B cell (primary cell): ENCODE measurements at regions not wholly inside any gene's neighbourhood (a gene's known extent, or its start where the extent isn't known, plus 50 kb on each side); places are given as distances from the start of the nearest gene placed in this dataset.
"Not testable (repeated sequence)": the region's sequence is repeated elsewhere in the genome, so short reads cannot be mapped to it uniquely, and the experiment has no call there.

Experiments
- ATAC-seq: fragments of 200-7000 bp; cut with Tn5 transposase; one replicate; pipeline ENCODE4 v1.10.0; 2021; ENCODE audit warnings: low read depth, mild to moderate bottlenecking, moderate number of reproducible peaks, moderate library complexity
- CTCF ChIA-PET: fragments of 350-600 bp; sonication (Branson Sonifier 250); formaldehyde crosslinking; loops from one replicate; lab custom pipeline; 2021; ENCODE audit warnings: antibody characterized with exemption, inconsistent platforms; lab: Charles Lee
- POLR2A ChIA-PET: fragments of 350-600 bp; sonication (Branson Sonifier 250); formaldehyde crosslinking; loops from one replicate; lab custom pipeline; 2021; ENCODE audit warnings: antibody characterized with exemption; lab: Charles Lee
- DNase-seq: peaks from one replicate; pipeline ENCODE4 v3.0.0; 2013
- H2AFZ ChIP-seq: 2 replicates; pipeline ENCODE4 v1.6.1; 2012; ENCODE audit warnings: mild to moderate bottlenecking, low read depth, low read length; ENCODE audit not compliant: insufficient read depth, poor library complexity, severe bottlenecking
- H3K27ac ChIP-seq, 2 donors: 1 replicate in 1 of 2; 2 replicates in 1 of 2; pipeline ENCODE4 v1.5.1; 2012 to 2013; ENCODE audit warnings: low read length in 2 of 2, mild to moderate bottlenecking in 2 of 2, moderate library complexity in 1 of 2
- H3K27me3 ChIP-seq, 4 experiments: fragments of 200-600 bp in 1 of 4; sonication (generic) in 1 of 4; replicated peaks in 1 of 4; 1 replicate in 2 of 4; 2 replicates in 2 of 4; pipeline versions ENCODE4 v1.6.1 to v1.7.0; 2013 to 2016; ENCODE audit warnings: low read length in 3 of 4, mild to moderate bottlenecking in 2 of 4, mixed read lengths in 1 of 4, moderate library complexity in 1 of 4; ENCODE audit not compliant: insufficient read depth in 4 of 4, control insufficient read depth in 3 of 4; ENCODE audit errors: control extremely low read depth in 1 of 4
- H3K36me3 ChIP-seq, 2 experiments: replicated peaks in 1 of 2; 1 replicate in 1 of 2; 2 replicates in 1 of 2; pipeline versions ENCODE4 v1.6.1 to v1.7.1; 2013; ENCODE audit warnings: low read length in 1 of 2; ENCODE audit not compliant: insufficient read depth in 2 of 2, control insufficient read depth in 1 of 2; ENCODE audit errors: control extremely low read depth in 1 of 2, extremely low read depth in 1 of 2
- H3K4me1 ChIP-seq, 2 donors: fragments of 200-600 bp in 1 of 2; sonication (generic) in 1 of 2; 1 replicate in 1 of 2; 2 replicates in 1 of 2; pipeline versions ENCODE4 v1.5.1 to v1.6.1; 2013 to 2017; ENCODE audit warnings: low read length in 2 of 2; ENCODE audit not compliant: control insufficient read depth in 2 of 2, insufficient read depth in 2 of 2
- H3K4me2 ChIP-seq: replicated peaks from 2 replicates; pipeline ENCODE3; 2012; ENCODE audit warnings: mild to moderate bottlenecking, low read depth, low read length; ENCODE audit not compliant: poor library complexity, severe bottlenecking
- H3K4me3 ChIP-seq, 5 experiments: fragments of 200-600 bp in 1 of 5; sonication (generic) in 1 of 5; 1 replicate in 3 of 5; 2 replicates in 2 of 5; pipeline versions ENCODE4 v1.5.1 to v1.7.0; 2011 to 2016; ENCODE audit warnings: low read length in 4 of 5, mild to moderate bottlenecking in 4 of 5, low read depth in 2 of 5, control low read depth in 1 of 5, moderate library complexity in 1 of 5; ENCODE audit not compliant: insufficient read depth in 1 of 5; ENCODE audit errors: control extremely low read depth in 1 of 5, extremely low read depth in 1 of 5
- H3K79me2 ChIP-seq: fragments of 200-600 bp; sonication (generic); one replicate; pipeline ENCODE4 v1.6.0; 2016; ENCODE audit warnings: low read length; ENCODE audit not compliant: control insufficient read depth, insufficient read depth
- H3K9ac ChIP-seq: fragments of 200-600 bp; sonication (generic); 2 replicates; pipeline ENCODE4 v1.6.1; 2017; ENCODE audit warnings: mild to moderate bottlenecking, low read length, moderate library complexity
- H3K9me3 ChIP-seq, 3 donors: one replicate each; pipeline versions ENCODE4 v1.6.1 to v1.7.1; 2013; ENCODE audit warnings: low read length in 2 of 3; ENCODE audit not compliant: control insufficient read depth in 2 of 3, insufficient read depth in 1 of 3; ENCODE audit errors: control extremely low read depth in 1 of 3
- H4K20me1 ChIP-seq: 2 replicates; pipeline ENCODE4 v1.6.0; 2012; ENCODE audit warnings: mild to moderate bottlenecking, low read length; ENCODE audit not compliant: insufficient read depth, control insufficient read depth, poor library complexity, severe bottlenecking
- H3K27ac Mint-ChIP-seq: one replicate; pipeline ENCODE4 v1.8.0; 2021; ENCODE audit warnings: mixed read lengths
- H3K27me3 Mint-ChIP-seq: one replicate; pipeline ENCODE4 v1.8.0; 2021; ENCODE audit warnings: mixed read lengths
- H3K4me1 Mint-ChIP-seq: one replicate; pipeline ENCODE4 v1.8.0; 2021; ENCODE audit warnings: mixed read lengths
- H3K4me3 Mint-ChIP-seq: one replicate; pipeline ENCODE4 v1.8.0; 2021; ENCODE audit warnings: mixed read lengths
- H3K9me3 Mint-ChIP-seq: one replicate; pipeline ENCODE4 v1.8.0; 2022; ENCODE audit warnings: mixed read lengths; ENCODE audit not compliant: insufficient read depth
- CTCF ChIP-seq: fragments of 200-600 bp; IDR thresholded peaks from one replicate; pipeline ENCODE4 v1.8.0; 2022; ENCODE audit warnings: antibody characterized with exemption, mild to moderate bottlenecking
- EZH2 ChIP-seq: IDR thresholded peaks from 2 replicates; pipeline ENCODE4 v1.6.1; 2012; ENCODE audit warnings: borderline replicate concordance, low read depth, mild to moderate bottlenecking, moderate library complexity, low read length; ENCODE audit not compliant: insufficient read depth, poor library complexity, severe bottlenecking
- WGBS: methylation state at CpG from one replicate; pipeline ENCODE4 v1.1.5; 2013; ENCODE audit warnings: missing lambda C conversion rate; ENCODE audit not compliant: insufficient coverage; 5-methylcytosine and 5-hydroxymethylcytosine counted together
- intact Hi-C: fragments of 100-400 bp; cut with micrococcal nuclease; formaldehyde crosslinking; loops from one replicate; pipeline ENCODE4 v1.10.0; 2022

- H3K4me3 ChIP-seq, H3K27ac ChIP-seq, H3K36me3 ChIP-seq, H2AFZ ChIP-seq, H3K4me1 ChIP-seq, H3K27me3 ChIP-seq, H3K4me1 Mint-ChIP-seq, intact Hi-C loops, POLR2A ChIA-PET, ATAC-seq, H3K4me2 ChIP-seq, H3K9ac ChIP-seq, H3K79me2 ChIP-seq, H3K27ac Mint-ChIP-seq, DNase-seq, CTCF ChIA-PET, H3K4me3 Mint-ChIP-seq, H4K20me1 ChIP-seq, H3K9me3 Mint-ChIP-seq: not testable (repeated sequence)
- H3K9me3 ChIP-seq, result peaks cover 0 to 18% (median 0%) of the 10 kb centered on the region in 3 donors
- H3K27me3 Mint-ChIP-seq, result peaks cover 14% of the 10 kb centered on the region
- WGBS, result no CpG with 5 or more reads among the region's 5 CpGs
Measured at GRCh38 chr2:8131423-8131822, 550.4 kb upstream of the ID2 start.

DNA sequence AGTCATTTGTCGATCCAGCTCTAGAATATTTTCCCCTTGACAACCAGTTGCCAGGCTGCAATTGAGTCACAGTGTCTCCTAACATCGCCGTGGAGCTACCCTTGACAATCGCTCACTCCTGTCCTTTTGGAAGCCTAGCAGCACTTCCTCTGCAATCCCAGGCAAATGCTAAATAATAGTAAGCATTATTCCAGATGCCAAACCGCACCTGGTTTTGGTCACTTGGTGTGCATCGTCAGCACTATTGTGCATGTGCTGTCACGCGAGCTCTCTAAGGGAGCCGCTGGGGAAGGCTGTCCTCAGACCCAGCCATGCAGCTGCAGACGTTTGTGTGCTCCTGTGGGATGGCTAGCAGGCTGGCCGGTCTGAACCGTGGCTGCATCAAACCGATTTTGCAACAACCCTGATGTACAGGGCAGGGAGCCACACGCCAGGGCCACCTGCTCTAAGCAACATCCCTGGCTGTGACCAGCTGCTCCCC, 549.5 kb upstream of the ID2 start:
- H3K79me2 ChIP-seq, result no peaks in the 10 kb centered on the region
- WGBS, result 93% methylated on average over 14 of the region's 14 CpGs
- no peaks in the 10 kb centered on the region for H3K9me3 Mint-ChIP-seq
- no peak overlapping the region for H3K4me3 Mint-ChIP-seq
- POLR2A ChIA-PET, result no interaction called here
- intact Hi-C loops, result no loop called here
- H3K4me1 Mint-ChIP-seq, result peaks cover 3% of the 10 kb centered on the region
- TF ChIP-seq EZH2 (no peak), CTCF (no peak)
- peaks cover 0 to 4% (median 0%) of the 10 kb centered on the region in 4 experiments for H3K27me3 ChIP-seq
- H2AFZ ChIP-seq, result no peak overlapping the region
- CTCF ChIA-PET, result no interaction called here
- H3K36me3 ChIP-seq, result no peaks in the 10 kb centered on the region
- H4K20me1 ChIP-seq, result no peaks in the 10 kb centered on the region
- DNase-seq (no peak), ATAC-seq (no peak)
- H3K27ac Mint-ChIP-seq, result no peak overlapping the region
- H3K9ac ChIP-seq, result no peak overlapping the region
- no peak overlapping the region for H3K27ac ChIP-seq
- peaks cover 18% of the 10 kb centered on the region for H3K27me3 Mint-ChIP-seq
- no peak overlapping the region for H3K4me3 ChIP-seq
- H3K4me1 ChIP-seq, result peaks cover 0 to 5% of the 10 kb centered on the region in 2 donors
- H3K9me3 ChIP-seq, result peaks cover 0 to 18% (median 0%) of the 10 kb centered on the region in 3 donors
- no peak overlapping the region for H3K4me2 ChIP-seq
